ENCODE measurements at regions not wholly inside any gene's neighbourhood (a gene's known extent, or its start where the extent isn't known, plus 50 kb on each side); places are given as distances from the start of the nearest gene placed in this dataset.
"Not testable (repeated sequence)": the region's sequence is repeated elsewhere in the genome, so short reads cannot be mapped to it uniquely, and the experiment has no call there.

DNA sequence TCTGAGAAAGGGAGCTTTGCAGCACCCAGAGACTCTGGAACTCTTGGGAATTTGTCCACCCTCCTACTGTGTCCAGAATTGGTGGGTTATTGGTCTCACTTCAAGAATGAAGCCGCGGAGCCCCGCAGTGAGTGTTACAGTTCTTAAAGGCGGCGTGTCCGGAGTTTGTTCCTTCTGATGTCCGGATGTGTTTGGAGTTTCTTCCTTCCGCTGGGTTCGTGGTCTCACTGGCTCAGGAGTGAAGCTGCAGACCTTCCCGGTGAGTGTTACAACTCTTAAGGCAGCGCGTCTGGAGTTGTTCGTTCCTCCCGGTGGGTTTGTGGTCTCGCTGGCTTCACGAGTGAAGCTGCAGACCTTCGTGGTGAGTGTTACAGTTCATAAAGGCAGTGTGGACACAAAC lies 824.7 kb downstream of the LRRTM4 start:
- DNase-seq: not testable (repeated sequence)

DNA sequence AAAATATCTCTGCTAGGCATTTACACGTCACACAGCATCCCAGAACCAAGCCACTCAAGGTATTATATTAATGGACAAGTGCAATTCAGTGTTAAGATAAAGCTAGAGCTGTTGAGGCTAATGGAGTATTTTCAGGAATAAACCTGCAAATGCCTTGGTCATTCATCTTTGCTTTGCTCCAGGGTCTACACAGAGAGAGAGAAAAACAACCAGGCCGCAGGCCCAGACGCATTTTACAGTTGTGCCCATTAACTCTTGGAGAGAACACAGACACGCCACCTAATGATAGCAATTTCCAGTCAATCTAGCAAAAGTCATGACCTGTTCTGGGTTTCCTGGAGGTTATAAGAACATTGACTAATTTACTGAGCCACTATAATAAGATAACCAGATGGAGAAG lies 829.3 kb downstream of the LRRTM4 start:
- no peak for DNase-seq

- no peak for DNase-seq
Observed at GRCh38 chr2:76688732-76689131, 833.4 kb downstream of the LRRTM4 start.

DNA sequence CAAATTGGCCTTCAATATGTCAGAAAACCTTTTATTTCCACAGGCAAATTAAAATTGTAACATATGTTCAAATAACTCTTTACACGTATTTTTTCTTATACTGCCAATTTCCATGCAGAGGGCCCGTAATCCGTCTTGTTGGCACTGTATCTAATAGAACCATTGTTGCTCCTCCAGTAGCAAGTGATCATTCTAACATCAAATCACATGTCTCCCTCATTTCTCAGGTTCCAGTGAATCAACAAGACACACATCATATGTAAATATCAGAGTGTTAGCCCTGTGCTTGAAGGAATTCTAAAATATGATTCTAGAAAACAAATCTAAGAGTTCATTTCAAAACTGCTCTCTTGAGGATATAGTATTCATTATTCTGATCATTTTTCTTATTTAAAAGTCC lies 834.3 kb downstream of the LRRTM4 start:
- DNase-seq: no peak

DNA sequence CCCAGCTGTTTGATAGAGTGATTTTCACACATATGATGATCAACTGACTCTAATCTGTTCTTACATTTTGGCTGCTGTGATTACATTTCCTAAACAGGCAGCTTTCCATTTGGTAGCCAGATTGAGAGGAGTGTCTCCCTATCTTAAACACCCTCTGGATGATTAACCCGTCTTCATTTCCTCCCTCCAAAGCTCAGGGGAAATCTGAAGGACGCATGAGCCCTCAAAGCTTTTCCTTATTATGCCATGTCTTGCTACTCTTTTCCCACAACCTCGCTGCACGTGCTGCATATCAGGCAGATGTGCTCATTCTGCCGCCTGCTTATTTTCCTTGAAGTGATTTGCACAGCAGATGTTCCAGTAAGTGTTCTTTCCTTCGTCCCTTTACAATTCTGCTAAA lies 837.4 kb downstream of the LRRTM4 start:
- DNase-seq: no peak

- no peak for DNase-seq
Observed at GRCh38 chr2:76679025-76679396, 843.2 kb downstream of the LRRTM4 start.

- no peak for DNase-seq
Observed at GRCh38 chr2:76678383-76679024, 843.7 kb downstream of the LRRTM4 start.

DNA sequence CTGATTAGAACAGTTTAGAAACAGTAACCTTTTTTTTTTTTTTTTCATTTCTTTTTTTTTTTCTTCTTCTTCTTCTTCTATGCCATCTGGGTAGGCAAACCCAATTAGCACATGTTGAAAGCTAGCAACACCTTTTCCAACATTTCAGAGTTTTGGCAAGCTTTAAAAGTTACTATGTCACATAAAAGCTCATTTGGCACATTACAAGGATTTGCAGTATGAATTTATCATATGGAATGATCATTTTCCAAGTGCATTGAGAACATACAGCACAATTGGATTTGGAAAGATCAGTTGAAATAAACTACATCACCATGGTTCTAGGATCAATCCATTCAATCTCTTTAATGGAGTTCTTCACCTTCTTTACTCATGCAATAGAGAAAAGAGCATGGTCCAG lies 847.0 kb downstream of the LRRTM4 start:
- no peak for DNase-seq

DNA sequence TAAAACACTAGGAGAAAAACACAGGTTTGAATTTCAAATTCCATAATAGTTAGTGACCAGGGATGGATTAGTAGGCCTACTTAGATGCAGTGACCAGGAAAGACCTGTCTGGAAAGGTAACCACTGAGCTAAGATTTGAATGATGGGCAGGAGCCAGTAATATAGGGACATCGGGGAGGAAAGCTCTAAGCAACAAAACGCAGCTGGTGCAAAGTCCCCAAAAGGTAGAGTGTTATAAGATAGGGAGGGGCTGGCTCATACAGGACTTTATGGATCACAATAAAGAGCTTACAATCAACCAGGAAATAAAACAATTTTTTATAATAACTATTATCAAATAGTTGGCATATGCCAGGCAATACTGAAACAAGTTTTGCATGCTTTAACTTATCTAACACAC lies 849.4 kb downstream of the LRRTM4 start:
- DNase-seq: no peak

GRCh38 chr2:76669966-76670465 lies 852.2 kb downstream of the LRRTM4 start:
- DNase-seq: no peak

DNA sequence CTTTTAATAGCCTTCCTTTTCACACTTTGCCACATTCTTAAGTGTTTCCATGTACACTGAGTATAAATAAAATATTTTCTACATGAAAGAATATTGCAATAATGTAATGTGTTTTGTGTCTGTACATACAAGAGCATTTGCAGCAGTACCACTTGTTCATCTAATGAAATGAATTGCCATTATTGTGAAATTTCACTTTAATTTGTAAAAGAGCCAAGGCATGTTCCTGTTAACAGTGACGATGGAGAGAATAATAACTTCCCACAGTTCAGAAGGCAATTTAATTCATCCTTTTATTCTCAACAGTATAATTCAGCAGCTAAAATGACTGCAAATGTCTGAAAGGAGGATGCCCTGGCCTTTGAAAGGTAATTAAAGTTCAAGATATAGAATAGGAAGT lies 853.9 kb downstream of the LRRTM4 start:
- DNase-seq: no peak

GRCh38 chr2:76667821-76668271 lies 854.3 kb downstream of the LRRTM4 start:
- no peak for DNase-seq

DNA sequence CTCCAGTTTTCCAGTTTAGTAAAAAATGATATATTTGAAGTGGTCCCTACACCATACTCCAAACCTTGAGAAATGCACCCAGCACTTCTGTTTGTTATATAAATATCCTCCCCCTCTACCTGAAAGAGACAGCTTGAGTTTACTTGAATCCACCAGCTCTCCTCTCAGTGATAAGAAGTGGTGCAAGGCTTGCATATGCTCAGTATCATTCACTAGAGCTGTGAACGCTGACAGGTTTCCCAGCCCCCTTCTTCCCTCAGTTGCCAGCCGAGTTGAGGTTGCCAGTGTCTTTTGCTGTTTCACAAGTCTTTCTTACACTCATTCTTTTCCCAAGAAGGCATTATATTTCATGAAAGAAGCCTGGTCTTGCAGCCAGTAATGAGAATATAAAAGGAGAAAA lies 880.0 kb downstream of the LRRTM4 start:
- no peak for DNase-seq

DNA sequence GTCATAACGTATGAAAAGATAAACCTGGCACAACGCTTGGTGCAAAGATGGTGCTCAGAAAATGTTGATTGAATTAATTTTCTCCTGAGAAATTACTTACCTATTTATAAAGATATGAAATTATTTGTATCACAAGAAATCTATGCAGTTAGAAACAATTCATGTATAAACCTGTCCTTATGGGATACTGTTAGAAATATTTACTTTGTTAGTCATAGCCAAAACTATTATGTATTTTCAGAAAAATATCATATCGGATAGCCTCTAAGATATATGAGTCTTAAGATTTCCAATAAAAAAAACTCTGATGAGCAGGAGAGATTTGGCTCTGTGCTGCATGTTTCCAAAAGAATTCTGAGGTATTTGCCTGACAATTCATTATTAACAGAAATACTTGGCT lies 880.7 kb downstream of the LRRTM4 start:
- no peak for DNase-seq

GRCh38 chr2:76640905-76641304 lies 881.3 kb downstream of the LRRTM4 start:
- no peak for DNase-seq

DNA sequence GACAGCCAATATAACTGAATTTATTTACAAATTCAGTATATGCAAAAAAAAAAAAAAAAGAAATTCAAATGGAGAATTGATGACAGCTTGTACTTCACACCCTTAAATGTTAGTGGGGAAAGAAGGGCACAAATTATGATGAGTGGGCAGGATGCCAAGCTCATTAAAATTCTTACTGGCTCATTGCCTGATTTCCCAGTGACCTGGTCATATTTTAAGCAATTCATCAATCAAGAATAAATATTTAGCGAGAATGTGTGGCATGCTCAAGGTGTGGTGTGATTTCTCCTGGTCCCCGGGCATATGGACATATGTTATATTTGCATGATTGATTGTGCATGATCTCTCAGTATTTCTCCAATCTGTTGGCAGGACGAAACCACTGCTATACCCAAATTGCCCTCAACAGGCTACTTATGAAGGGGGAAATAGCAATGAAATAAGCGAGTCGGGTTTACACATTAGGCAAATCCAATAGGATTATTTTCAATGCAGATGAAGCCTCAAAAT lies 883.0 kb downstream of the LRRTM4 start:
- no peak for DNase-seq

DNA sequence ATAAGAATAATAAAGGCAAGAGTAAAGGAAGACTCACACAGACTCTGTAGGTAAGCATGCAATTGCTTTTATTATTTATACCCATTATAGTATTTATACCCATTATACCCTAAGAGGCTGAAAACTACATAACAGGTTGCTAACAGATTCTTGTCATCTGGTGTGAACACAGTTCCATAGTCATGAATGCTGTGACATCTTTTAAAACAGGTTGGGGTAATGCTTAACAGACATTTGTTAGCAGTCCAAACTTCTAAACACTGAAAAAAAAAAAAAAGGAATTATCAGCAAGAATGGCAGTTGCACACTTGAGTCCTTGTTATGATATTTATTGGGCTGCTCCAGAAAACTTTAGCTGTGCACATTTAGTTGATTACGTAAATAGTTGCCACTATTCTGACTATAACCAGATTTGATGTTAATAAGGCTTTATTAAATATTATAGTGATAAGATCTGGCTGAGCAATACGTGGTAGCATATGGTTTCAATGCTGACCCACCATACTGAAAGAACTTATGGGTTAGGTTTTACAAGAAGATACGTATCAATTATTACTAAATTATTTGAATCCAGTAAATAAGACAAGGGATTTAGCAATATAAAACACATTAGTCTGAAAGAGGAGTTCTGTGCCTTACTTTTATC lies 888.8 kb downstream of the LRRTM4 start:
- DNase-seq: no peak

DNA sequence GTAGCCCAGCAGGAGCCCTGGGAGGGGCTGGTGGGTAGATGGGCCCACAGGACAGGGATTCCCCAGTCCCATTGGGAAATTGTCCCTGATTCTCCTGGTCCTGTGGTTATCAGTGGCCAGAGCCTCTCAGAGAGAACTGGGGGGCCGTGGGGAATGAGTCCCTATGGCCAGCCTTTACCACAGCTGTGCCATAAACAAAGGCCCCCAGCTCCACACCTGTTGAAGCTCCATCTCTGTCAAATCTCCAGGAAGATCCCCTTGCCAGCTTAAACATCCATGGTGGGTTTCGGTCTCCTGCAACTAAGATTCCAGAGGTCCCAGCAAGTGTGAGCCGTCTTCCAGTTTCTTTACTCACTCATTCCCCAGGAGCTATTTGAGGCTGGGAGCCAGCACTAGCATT lies 897.1 kb downstream of the LRRTM4 start:
- DNase-seq: no peak

DNA sequence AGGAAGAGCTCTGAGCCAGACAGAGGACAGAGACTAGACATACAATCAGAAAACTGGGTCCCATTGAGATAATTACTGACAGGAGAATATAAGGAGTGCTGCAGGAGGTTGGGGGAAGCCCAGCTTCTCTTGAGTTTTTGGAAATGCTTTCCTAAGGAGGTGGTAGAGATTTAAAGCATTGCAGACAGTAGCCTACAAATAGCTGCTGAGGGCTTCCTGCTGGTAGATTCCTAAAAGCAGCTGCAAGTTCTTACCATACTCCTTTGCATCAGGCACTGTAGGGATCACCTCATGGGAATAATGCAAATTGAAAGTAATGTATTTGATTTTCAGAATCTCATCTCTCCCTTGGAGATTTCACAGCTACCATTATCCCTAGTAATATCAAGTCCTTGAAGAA lies 902.6 kb upstream of the GCFC2 start:
- no peak for DNase-seq

- DNase-seq: no peak
Observed at GRCh38 chr2:76612764-76613163, 902.0 kb upstream of the GCFC2 start.

DNA sequence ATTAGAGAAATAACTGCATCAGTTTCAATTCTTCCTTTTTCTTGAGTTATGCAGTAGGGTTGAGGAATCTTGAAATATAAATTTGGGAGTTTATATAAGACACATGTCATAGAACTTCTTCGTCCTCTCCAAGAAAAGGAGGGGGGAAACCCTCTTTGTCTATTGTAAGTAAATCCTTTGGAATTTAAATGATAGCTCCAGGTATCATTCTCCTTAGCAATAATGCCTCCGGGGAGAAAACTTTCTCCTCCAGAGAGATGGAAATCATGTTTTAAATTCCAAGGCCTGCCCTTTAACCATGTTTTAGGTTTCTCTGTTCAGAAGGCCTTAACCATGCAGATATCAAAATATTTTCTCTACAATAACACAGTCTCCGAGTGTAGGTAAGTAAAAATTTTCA lies 899.7 kb upstream of the GCFC2 start:
- DNase-seq: no peak

- DNase-seq: no peak
Observed at GRCh38 chr2:76599732-76600368, 889.1 kb upstream of the GCFC2 start.

DNA sequence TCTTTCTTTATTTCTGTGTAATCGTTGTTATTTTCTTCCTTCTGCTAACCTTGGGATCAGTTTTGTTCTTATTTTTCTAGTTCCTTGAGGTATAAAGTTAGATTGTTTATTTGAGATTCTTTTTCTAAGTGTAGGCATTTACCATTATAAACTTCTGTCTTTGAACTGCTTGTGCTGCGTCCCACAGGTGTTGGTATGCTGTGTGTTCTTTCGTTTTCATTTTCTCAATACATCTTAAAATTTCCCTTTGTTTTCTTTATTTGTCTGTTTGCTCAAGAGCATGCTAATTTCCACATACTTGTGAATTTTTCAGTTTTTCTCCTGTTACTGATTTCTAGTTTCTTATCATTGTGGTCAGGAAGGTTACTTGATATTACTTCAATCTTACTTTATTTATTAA lies 873.8 kb upstream of the GCFC2 start:
- no peak for DNase-seq

DNA sequence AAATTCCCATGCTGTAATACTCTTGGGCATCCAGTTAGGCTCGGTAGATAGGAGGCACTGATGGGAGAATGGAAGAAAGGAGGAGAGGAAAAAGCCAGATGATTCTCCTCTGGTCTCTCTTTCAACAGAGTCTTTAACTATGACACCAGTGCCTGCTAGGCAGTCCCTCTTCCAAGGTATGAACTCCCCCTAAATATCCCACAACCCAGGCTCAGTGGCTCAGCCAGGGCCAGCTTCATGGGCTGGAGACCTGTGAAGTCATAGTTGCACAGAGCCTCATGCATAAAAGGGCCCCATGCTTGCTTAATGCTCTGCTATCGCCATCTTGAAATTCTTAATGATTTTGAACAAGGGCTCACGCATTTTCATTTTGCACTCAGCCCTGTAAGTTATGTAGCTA lies 869.2 kb upstream of the GCFC2 start:
- DNase-seq: no peak
